ENCODE measurements at regions not wholly inside any gene's neighbourhood (a gene's known extent, or its start where the extent isn't known, plus 50 kb on each side); places are given as distances from the start of the nearest gene placed in this dataset.

DNA sequence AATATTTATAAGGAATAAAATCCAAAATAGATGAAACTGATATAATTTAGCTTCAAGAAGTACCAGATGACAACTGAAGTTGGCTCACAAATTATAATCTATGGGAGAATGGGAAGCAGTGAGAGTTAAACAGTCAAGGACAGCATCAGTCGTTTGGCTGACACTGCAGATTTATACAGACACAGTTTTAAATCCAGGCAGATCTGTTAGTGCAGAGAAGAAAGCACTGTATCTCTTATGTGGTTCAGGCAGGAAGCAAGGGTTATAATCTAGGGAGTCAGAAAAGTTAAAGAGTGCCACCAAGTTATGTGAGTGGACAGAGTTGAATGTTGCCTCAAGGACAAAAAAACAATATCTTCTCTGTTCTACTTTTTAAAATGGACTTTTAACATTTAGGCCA lies 880.2 kb downstream of the TSN start:
- Histone ChIP-seq H3K27ac (no peak overlapping the region), H3K36me3 (no peaks in the 10 kb centered on the region), H3K4me1 (no peaks in the 10 kb centered on the region), H3K4me3 (no peak overlapping the region), H3K27me3 (no peaks in the 10 kb centered on the region), H3K9me3 (peaks cover 0 to 3% (median 0%) of the 10 kb centered on the region in 4 donors)
- no peak for TF ChIP-seq EP300 (IDR thresholded peaks at IDR 0.05)
- TF ChIP-seq POLR2AphosphoS5 (IDR thresholded peaks at IDR 0.05), result no peak
- TF ChIP-seq, protein P1, sequence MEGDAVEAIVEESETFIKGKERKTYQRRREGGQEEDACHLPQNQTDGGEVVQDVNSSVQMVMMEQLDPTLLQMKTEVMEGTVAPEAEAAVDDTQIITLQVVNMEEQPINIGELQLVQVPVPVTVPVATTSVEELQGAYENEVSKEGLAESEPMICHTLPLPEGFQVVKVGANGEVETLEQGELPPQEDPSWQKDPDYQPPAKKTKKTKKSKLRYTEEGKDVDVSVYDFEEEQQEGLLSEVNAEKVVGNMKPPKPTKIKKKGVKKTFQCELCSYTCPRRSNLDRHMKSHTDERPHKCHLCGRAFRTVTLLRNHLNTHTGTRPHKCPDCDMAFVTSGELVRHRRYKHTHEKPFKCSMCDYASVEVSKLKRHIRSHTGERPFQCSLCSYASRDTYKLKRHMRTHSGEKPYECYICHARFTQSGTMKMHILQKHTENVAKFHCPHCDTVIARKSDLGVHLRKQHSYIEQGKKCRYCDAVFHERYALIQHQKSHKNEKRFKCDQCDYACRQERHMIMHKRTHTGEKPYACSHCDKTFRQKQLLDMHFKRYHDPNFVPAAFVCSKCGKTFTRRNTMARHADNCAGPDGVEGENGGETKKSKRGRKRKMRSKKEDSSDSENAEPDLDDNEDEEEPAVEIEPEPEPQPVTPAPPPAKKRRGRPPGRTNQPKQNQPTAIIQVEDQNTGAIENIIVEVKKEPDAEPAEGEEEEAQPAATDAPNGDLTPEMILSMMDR (IDR thresholded peaks at IDR 0.05), result no peak
- no peak for TF ChIP-seq POLR2A (IDR thresholded peaks at IDR 0.05)
- no peak for DNase-seq
- WGBS, 2 donors, result 25 to 32% methylated on average over 1 of the region's 1 CpG
- ATAC-seq (ENCODE audit: low FRiP score in 2 of 2), result no peak

DNA sequence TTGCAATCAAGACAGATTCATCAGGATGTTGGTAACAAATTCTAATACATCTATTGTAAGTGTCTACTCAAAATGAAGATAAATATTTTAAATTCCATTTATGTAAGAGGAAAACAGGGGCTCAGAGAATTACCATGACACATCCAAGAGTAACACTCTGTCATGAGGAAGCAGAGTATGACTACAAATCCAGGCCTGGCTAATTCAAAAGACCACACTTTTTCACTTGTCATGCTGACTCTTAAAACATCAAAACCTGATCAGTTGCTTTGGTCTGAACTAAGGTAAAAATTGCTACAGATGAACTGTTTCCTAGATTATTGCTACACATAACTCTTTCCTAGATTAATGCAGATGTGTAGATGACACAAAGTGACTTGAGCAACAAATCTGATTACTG lies 880.6 kb downstream of the TSN start:
- Histone ChIP-seq H3K9me3 (peaks cover 0 to 3% (median 0%) of the 10 kb centered on the region in 4 donors), H3K4me3 (no peak overlapping the region), H3K36me3 (no peaks in the 10 kb centered on the region), H3K27ac (no peak overlapping the region), H3K27me3 (no peaks in the 10 kb centered on the region), H3K4me1 (no peaks in the 10 kb centered on the region)
- no peak for ATAC-seq (ENCODE audit: low FRiP score in 2 of 2)
- TF ChIP-seq, protein P1 (IDR thresholded peaks at IDR 0.05), result no peak
- TF ChIP-seq EP300 (IDR thresholded peaks at IDR 0.05) (no peak), POLR2AphosphoS5 (IDR thresholded peaks at IDR 0.05) (no peak), POLR2A (IDR thresholded peaks at IDR 0.05) (no peak)
- DNase-seq, result no peak

DNA sequence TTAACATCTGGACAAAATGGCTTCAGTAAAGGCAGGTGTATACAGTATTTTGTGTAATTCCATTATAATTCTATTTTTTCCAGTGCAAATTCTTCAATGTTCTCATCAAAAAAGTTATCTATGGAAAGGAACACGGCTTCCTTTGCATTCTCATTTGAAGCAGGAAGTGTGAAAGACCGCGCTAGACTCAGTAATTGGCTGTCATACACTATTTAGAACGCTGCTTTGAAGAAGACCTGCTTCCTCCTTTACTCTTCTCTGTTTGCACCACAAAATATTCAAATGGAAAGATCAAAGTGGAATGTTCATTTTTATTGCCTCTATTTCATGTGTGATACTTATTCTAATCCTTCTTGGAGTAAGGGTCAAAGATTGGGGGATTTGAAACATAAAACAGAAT lies 883.7 kb downstream of the TSN start:
- ATAC-seq (ENCODE audit: low FRiP score in 2 of 2), result no peak
- no peak overlapping the region for H3K27ac ChIP-seq
- TF ChIP-seq POLR2AphosphoS5 (IDR thresholded peaks at IDR 0.05) (no peak), POLR2A (IDR thresholded peaks at IDR 0.05) (no peak), EP300 (IDR thresholded peaks at IDR 0.05) (no peak)
- TF ChIP-seq, protein P1 (IDR thresholded peaks at IDR 0.05), result no peak
- peaks cover 0 to 3% (median 0%) of the 10 kb centered on the region in 4 donors for H3K9me3 ChIP-seq
- H3K27me3 ChIP-seq, result no peaks in the 10 kb centered on the region
- H3K4me1 ChIP-seq, result no peaks in the 10 kb centered on the region
- 56 to 74% methylated on average over 4 of the region's 4 CpGs for WGBS, 2 donors
- H3K36me3 ChIP-seq, result no peaks in the 10 kb centered on the region
- H3K4me3 ChIP-seq, result no peak overlapping the region
- DNase-seq, result no peak

DNA sequence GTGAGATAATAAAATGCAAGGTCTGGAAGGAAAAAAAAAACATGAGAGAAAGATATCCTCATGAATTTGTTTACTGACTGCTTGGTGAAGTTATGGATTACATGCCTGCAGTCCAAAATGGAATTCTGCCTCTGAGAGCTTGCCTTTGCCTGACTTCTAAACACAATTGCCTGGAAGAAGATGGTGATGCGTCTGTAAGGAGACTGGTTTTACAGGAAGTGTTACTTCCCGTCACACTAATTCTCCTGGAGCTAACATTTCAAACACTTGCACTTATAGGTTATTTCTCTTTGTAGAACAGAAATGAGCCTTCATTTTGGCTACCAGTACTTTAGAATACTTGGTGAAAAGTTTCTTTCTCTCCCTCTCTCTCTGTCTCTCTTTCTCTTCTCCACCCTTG lies 884.3 kb downstream of the TSN start:
- ATAC-seq (ENCODE audit: low FRiP score in 2 of 2) (no peak), DNase-seq (no peak)
- Histone ChIP-seq H3K27me3 (no peaks in the 10 kb centered on the region), H3K4me3 (no peak overlapping the region), H3K27ac (no peak overlapping the region), H3K4me1 (no peaks in the 10 kb centered on the region), H3K9me3 (peaks cover 0 to 3% (median 0%) of the 10 kb centered on the region in 4 donors), H3K36me3 (no peaks in the 10 kb centered on the region)
- WGBS, 2 donors, result 60 to 65% methylated on average over 2 of the region's 2 CpGs
- no peak for TF ChIP-seq EP300 (IDR thresholded peaks at IDR 0.05)
- TF ChIP-seq POLR2AphosphoS5 (IDR thresholded peaks at IDR 0.05), result no peak
- no peak for TF ChIP-seq POLR2A (IDR thresholded peaks at IDR 0.05)
- TF ChIP-seq, protein P1 (IDR thresholded peaks at IDR 0.05), result no peak

DNA sequence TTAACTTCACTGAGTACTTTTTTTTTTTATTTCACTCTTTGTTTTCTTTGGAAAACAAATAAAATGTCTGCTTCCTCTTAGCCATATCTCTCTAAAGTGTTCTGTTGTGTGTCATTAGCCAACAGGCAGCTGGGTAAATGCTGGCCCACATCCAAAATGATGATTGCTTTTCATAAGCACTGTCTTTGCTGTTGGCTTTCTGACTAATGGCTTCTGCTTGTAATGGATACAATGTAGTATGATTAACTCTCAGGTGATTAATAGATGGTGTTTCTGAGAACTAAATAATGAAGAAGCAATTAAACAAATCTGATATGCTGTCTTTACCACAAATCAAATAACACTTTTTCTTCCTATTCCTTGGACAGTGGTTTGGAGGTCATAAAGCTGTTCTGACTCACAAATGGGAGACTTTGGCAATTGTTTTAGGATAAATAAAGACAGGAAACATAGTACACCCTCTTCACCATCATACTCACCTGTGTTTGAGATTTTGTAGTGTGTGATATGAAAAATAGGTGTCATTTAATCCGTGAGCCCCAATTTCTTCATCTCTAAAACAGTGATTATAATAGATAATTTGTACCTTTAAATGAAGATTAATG lies 888.4 kb downstream of the TSN start:
- no peak for ATAC-seq (ENCODE audit: low FRiP score in 2 of 2)
- no peak overlapping the region for H3K4me3 ChIP-seq
- no peaks in the 10 kb centered on the region for H3K27me3 ChIP-seq
- H3K9me3 ChIP-seq, result peaks cover 0 to 3% (median 0%) of the 10 kb centered on the region in 4 donors
- no peak overlapping the region for H3K27ac ChIP-seq
- TF ChIP-seq POLR2AphosphoS5 (IDR thresholded peaks at IDR 0.05) (no peak), POLR2A (IDR thresholded peaks at IDR 0.05) (no peak), EP300 (IDR thresholded peaks at IDR 0.05) (no peak)
- TF ChIP-seq, protein P1 (IDR thresholded peaks at IDR 0.05), result no peak
- no peaks in the 10 kb centered on the region for H3K4me1 ChIP-seq
- no peak for DNase-seq
- H3K36me3 ChIP-seq, result no peaks in the 10 kb centered on the region
- 45 to 80% methylated on average over 1 of the region's 1 CpG for WGBS, 2 donors
